GM19239 (cell line): ENCODE measurements at regions not wholly inside any gene's neighbourhood (a gene's known extent, or its start where the extent isn't known, plus 50 kb on each side); places are given as distances from the start of the nearest gene placed in this dataset.
A peak's percentile ranks its signal among the peaks of the same experiment; 100 is the strongest.
"Not testable (repeated sequence)": the region's sequence is repeated elsewhere in the genome, so short reads cannot be mapped to it uniquely, and the experiment has no call there.

Experiments used
- DNase-seq: peaks from one replicate; pipeline ENCODE4 v3.0.0; 2011; ENCODE audit warnings: low spot score; ENCODE audit not compliant: insufficient read length
- FAIRE-seq: peaks from 2 replicates; lab custom pipeline; 2011; peaks lifted over from hg19 to GRCh38; lab: Jason Lieb, UNC

DNA sequence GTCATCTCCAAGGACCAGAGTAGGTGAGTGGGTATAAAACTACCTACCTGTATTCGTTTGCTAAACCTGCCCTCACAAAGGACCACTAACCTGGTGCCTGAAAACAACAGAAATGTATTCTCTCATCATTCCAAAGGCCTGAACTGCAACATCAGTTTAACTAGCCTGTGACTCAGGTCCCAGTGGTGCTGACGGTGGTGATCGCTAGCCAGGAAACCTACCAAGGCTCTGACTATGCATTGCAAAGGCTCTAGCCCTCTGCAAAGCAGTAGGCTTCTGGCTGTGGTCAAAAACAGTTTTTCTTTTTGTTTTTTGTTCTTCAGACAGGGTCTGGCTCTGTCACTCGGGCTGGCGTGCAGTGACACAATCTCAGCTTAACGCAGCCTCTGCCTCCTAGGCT is 107.5 kb downstream of the NPTX2 start:
- FAIRE-seq: no peak

GRCh38 chr7:98727146-98727709 is 110.1 kb downstream of the NPTX2 start:
- DNase-seq: no peak
- no peak for FAIRE-seq

More for the DNA sequence above, 107.5 kb downstream of the NPTX2 start:
- DNase-seq: no peak

GRCh38 chr7:98728555-98728954 is 111.5 kb downstream of the NPTX2 start:
- FAIRE-seq (no peak), DNase-seq (no peak)

GRCh38 chr7:98729121-98729520 is 112.0 kb downstream of the NPTX2 start:
- DNase-seq: no peak
- FAIRE-seq: no peak

DNA sequence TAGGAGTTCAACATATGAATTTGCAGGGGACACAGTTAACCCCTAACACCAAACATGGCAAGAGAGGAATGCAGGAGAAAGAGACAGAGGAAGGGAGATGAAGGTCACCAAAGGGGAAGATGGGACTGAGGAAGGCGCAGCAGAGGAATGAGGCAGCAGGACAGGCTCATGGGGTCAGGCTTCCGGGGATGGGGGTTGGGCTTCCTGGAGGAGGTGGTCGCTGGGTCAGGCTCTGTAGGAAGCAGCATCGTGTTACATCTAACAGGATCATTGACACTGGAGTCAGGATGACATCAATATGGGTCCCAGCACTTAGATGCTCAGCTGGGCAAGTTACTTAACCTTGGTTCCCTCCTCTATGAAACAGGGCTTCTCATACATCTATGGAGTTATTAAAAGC is 113.2 kb downstream of the NPTX2 start:
- DNase-seq: no peak
- no peak for FAIRE-seq

GRCh38 chr7:98731651-98732050 is 114.6 kb downstream of the NPTX2 start:
- FAIRE-seq: no peak
- no peak for DNase-seq

DNA sequence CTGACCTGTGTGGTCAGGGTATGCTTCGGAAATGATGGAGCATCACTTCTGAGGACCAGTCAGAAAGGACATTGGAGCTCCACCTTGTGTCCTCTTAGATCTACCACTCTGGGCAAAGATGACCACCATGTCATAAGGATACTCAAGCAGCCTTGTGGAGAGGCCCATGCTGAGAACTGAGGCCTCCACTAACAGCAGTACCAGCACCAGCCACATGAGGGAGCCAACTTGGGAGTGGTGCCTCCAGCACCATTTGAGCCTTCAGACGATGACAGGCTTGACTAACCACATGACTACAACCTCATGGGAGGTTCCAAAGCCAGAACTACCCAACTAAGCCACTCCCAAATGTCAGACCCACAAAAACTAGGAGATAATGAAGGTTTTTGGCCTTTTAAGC is 116.0 kb downstream of the NPTX2 start:
- peak; percentile 53 for DNase-seq
- no peak for FAIRE-seq

DNA sequence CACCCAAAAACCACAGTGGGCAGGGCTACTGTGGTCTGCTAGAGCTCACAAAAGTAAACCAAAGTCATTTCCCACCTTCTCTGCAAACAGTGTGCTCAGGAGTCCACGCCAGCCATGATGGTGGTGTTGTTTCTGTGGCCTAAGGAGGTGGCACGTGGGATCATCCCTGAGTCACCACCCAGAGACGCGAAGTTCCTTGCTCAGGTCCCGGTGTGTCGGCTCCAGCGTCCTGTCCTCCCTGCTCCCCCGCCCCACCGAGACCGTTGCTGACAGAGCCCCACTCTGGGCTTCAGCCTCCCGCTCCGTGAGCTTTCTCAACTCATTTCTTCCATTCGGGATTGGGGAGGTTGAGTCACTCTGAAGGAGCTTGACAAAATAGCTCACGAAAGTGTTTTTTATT is 118.7 kb downstream of the NPTX2 start:
- no peak for FAIRE-seq
- DNase-seq: no peak

- FAIRE-seq, DNase-seq: not testable (repeated sequence)
These were observed 119.4 kb downstream of the NPTX2 start for GRCh38 chr7:98736461-98736860.

DNA sequence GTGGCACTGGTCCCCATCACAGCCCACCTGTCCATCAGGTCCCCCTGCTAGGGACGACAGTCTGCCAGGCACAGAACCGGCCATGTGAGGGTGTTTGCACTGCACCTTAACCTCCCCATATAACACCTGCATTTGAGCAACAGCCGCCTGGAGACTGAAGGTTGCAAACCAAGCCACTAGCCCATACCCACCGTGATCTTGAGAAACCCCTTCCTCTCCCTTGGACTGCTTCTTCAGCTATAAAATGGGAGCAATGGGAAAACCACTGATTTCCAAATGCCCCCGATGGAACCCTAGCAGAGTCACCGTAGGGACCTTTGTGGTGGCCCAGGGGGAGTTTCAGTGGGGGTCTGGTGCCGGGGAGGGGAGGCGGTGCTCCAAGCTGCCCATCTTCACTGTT is 120.1 kb downstream of the NPTX2 start:
- DNase-seq (no peak), FAIRE-seq (no peak)

GRCh38 chr7:98740643-98741042 is 123.6 kb downstream of the NPTX2 start:
- FAIRE-seq (no peak), DNase-seq (no peak)

DNA sequence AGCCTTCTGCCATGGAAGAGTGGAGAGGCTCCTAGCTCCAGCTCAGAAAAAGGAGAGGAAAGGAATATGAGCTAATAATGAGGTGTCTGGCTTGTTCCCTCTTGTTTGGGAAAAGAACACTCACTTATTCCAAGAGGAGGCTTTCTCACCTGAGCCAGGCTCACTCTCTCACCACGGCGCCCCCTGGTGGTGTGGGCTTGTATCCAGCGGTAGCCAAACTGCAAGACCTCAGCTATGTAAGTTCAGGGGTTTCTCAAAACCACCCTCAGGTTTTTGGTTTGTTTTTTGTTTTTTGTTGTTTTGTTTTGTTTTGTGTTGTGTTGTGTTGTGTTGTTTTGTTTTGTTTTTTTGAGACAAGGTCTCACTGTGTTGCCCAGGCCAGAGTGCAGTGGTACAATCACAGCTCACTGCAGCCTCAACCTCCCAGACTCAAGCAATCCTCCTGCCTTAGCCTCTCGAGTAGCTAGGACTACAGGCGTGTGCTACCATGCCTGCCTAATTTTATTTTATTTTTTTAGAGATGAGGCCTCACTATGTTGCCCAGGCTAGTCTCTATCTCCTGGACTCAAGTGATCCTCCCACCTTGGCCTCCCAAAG is 124.0 kb downstream of the TMEM130 start:
- FAIRE-seq: peak; percentile 79
- peak; percentile 58 for DNase-seq

GRCh38 chr7:98748090-98748489 is 121.7 kb downstream of the TMEM130 start:
- no peak for DNase-seq
- no peak for FAIRE-seq

GRCh38 chr7:98753176-98753575 is 116.6 kb downstream of the TMEM130 start:
- no peak for FAIRE-seq
- DNase-seq: no peak

- no peak for DNase-seq
- no peak for FAIRE-seq
These were observed 115.8 kb downstream of the TMEM130 start for GRCh38 chr7:98753989-98754479.

DNA sequence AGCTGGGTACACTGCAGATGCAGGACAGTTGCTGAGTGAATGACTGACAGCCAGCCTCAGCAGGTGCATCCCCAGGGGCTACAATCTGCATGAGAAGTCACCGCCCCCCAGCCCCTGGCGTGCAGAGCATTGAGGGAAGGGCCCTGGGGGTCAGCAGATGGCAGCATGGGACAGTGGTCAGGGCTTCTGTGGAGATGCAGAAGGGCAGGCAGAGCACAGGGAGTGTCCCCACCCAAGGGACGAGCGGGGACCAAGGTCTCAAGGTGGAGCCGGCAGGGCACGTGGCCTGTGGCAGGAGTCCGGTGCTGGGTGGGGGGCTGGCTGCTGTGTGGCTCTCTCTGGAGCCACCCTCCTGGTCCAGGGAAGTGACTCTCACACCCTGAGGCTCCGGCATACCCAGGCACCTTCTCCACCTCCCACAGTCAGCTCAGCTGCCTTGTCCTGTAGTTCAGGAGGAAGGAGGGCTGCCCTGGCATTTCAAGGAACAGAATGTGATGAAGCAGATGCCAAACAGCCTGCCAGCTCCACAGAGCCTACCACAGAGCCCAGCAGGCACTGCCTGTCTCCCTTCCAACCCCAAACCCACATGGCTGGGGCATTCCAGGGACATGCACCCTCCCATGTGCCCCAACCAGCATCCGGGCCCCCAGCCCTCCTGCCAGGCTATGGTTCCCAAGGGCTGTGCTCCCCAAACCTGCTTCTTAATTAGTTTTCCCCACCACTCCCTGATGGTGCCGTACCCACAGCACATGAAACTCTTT is 114.5 kb downstream of the TMEM130 start:
- no peak for FAIRE-seq
- DNase-seq: no peak

- FAIRE-seq (no peak), DNase-seq (no peak)
These were observed 111.7 kb downstream of the TMEM130 start for GRCh38 chr7:98758157-98758556.

DNA sequence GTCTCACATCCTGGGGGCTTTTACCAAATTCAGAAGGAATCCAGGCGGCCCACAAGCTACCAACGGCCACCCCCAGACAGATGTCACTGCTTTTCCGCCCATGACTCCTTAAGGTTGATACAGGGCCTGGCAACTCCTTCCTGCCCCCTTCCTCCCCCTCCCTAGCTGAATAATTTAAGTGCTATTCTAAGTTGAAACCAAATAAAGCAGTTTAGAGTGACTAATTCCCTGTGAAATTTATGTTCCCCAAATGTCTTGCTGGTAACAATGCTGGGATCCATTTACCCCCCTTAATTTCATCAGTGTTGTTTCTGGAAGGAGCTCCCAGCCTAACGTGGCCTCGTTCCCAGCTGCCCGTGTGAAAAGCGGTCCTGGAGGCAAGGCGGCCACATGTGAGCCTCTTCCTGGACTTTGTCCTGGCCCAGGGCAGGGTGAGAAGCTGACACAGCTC is 109.6 kb downstream of the TMEM130 start:
- DNase-seq: no peak
- no peak for FAIRE-seq

GRCh38 chr7:98761225-98761624 is 108.6 kb downstream of the TMEM130 start:
- DNase-seq (no peak), FAIRE-seq (no peak)

DNA sequence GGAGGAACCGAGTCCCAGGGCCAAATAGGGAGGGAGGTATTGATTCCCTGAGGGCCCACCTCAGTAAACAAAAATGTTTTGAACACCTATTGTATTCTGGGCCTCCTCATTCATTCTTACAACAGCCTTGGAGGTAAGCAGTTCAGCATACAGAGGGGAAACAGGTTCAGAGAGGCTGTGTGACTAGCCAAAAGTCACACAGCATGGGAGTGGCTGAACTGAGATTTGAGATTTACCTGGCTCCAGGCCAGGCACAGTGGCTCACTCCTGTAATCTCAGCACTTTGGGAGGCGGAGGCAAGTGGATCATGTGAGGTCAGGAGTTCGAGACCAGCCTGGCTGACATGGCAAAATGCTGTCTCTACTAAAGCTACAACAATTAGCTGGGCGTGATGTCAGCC is 107.2 kb downstream of the TMEM130 start:
- FAIRE-seq (no peak), DNase-seq (no peak)

- DNase-seq (no peak), FAIRE-seq (no peak)
These were observed 106.4 kb downstream of the TMEM130 start for GRCh38 chr7:98763441-98763840.
